HG03342 (cell line): ENCODE measurements at regions not wholly inside any gene's neighbourhood (a gene's known extent, or its start where the extent isn't known, plus 50 kb on each side); places are given as distances from the start of the nearest gene placed in this dataset.
"Not testable (repeated sequence)": the region's sequence is repeated elsewhere in the genome, so short reads cannot be mapped to it uniquely, and the experiment has no call there.

Experiments used
- ATAC-seq: cut with Tn5 transposase; IDR thresholded peaks from one replicate; pipeline ENCODE4 v1.9.1; 2021; ENCODE audit warnings: mild to moderate bottlenecking, moderate library complexity; ENCODE audit not compliant: unreplicated experiment

- ATAC-seq, result no peak
Observed at GRCh38 chr1:213452501-213452900, 401.5 kb downstream of the RPS6KC1 start.

- no peak for ATAC-seq
Observed at GRCh38 chr1:213457186-213457585, 406.1 kb downstream of the RPS6KC1 start.

- ATAC-seq, result no peak
Observed at GRCh38 chr1:213457733-213458132, 406.7 kb downstream of the RPS6KC1 start.

GRCh38 chr1:213462374-213462773, 411.3 kb downstream of the RPS6KC1 start:
- ATAC-seq, result not testable (repeated sequence)

GRCh38 chr1:213464786-213465460, 413.9 kb downstream of the RPS6KC1 start:
- ATAC-seq, result no peak

- no peak for ATAC-seq
Observed at GRCh38 chr1:213466541-213466940, 415.5 kb downstream of the RPS6KC1 start.

- ATAC-seq, result no peak
Observed at GRCh38 chr1:213474054-213474453, 423.0 kb downstream of the RPS6KC1 start.

GRCh38 chr1:213481395-213481794, 430.4 kb downstream of the RPS6KC1 start:
- ATAC-seq, result no peak

GRCh38 chr1:213484333-213484732, 433.3 kb downstream of the RPS6KC1 start:
- ATAC-seq, result no peak

- no peak for ATAC-seq
Observed at GRCh38 chr1:213484758-213485157, 433.7 kb downstream of the RPS6KC1 start.

- ATAC-seq, result no peak
Observed at GRCh38 chr1:213486488-213486887, 435.4 kb downstream of the RPS6KC1 start.

- no peak for ATAC-seq
Observed at GRCh38 chr1:213491468-213491867, 440.4 kb downstream of the RPS6KC1 start.

GRCh38 chr1:213492161-213493041, 441.4 kb downstream of the RPS6KC1 start:
- no peak for ATAC-seq

GRCh38 chr1:213499444-213499843, 448.4 kb downstream of the RPS6KC1 start:
- no peak for ATAC-seq

- ATAC-seq, result no peak
Observed at GRCh38 chr1:213507472-213508223, 456.6 kb downstream of the RPS6KC1 start.

- no peak for ATAC-seq
Observed at GRCh38 chr1:213511173-213511572, 460.1 kb downstream of the RPS6KC1 start.

GRCh38 chr1:213512316-213512715, 461.3 kb downstream of the RPS6KC1 start:
- ATAC-seq, result no peak

- ATAC-seq, result no peak
Observed at GRCh38 chr1:213513006-213513405, 462.0 kb downstream of the RPS6KC1 start.

GRCh38 chr1:213514408-213515179, 463.6 kb downstream of the RPS6KC1 start:
- not testable (repeated sequence) for ATAC-seq

GRCh38 chr1:213519098-213519497, 468.1 kb downstream of the RPS6KC1 start:
- no peak for ATAC-seq

- no peak for ATAC-seq
Observed at GRCh38 chr1:213521206-213521605, 466.6 kb upstream of the PROX1 start.
